ENCODE measurements at regions not wholly inside any gene's neighbourhood (a gene's known extent, or its start where the extent isn't known, plus 50 kb on each side); places are given as distances from the start of the nearest gene placed in this dataset.

GRCh38 chr10:9965341-9965740 lies 1052.3 kb upstream of the CELF2 start:
- DNase-seq (ENCODE audit: low read depth in 1 of 2, low spot score in 2 of 2), result no peak
- Histone ChIP-seq H3K9me3 (replicated peaks) (no peaks in the 10 kb centered on the region), H3K4me1 (replicated peaks) (no peaks in the 10 kb centered on the region), H3K27me3 (replicated peaks) (no peaks in the 10 kb centered on the region), H3K27ac (no peak overlapping the region), H3K4me3 (no peak overlapping the region), H3K36me3 (no peaks in the 10 kb centered on the region)

DNA sequence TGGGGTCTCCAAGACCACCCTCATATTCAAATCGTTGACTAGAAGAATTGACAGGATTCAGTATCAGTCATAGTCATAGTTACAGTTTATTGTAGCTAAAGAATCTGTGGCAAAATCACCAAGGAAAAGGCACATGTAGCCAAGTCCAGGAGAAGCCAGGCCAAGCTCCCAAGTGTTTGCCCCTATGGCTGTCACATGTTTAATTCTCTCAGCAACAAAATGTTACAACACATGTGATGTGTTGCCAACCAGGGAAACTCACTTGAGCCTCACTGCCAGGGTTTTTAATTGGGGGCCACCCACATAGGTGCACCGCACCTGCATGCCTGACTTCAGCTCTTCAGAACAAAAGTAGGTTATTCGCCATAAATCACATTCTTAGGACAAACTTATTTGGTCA lies 1030.9 kb upstream of the CELF2 start:
- H3K4me3 ChIP-seq, result no peak overlapping the region
- no peaks in the 10 kb centered on the region for H3K36me3 ChIP-seq
- H3K4me1 ChIP-seq (replicated peaks), result no peaks in the 10 kb centered on the region
- no peak for DNase-seq (ENCODE audit: low read depth in 1 of 2, low spot score in 2 of 2)
- H3K9me3 ChIP-seq (replicated peaks), result peaks cover 5% of the 10 kb centered on the region; the same call in 1 of the 2 replicates
- no peaks in the 10 kb centered on the region for H3K27me3 ChIP-seq (replicated peaks)
- no peak overlapping the region for H3K27ac ChIP-seq

DNA sequence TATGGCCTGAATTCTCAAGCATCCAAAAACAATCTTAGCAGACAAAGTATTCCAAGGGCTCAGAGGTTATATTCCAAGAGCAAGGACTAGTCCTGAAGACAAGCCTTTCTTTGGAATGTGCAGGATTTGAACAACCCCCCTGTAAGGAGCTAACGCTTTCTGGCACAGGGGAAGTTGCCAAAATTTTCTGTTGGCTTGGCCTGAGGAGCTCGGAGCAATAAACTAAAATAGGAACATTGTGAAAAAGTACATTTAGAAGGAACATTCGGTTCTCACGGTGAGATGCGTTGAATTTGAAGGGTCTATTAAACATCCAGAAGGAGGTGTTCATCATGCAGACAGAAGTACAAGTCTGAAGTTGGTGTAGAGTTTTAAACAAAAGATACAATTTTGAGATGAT lies 1030.5 kb upstream of the CELF2 start:
- no peaks in the 10 kb centered on the region for H3K36me3 ChIP-seq
- no peaks in the 10 kb centered on the region for H3K4me1 ChIP-seq (replicated peaks)
- H3K27ac ChIP-seq, result no peak overlapping the region
- no peaks in the 10 kb centered on the region for H3K27me3 ChIP-seq (replicated peaks)
- H3K4me3 ChIP-seq, result no peak overlapping the region
- H3K9me3 ChIP-seq (replicated peaks), result peaks cover 5% of the 10 kb centered on the region; the same call in 1 of the 2 replicates
- DNase-seq (ENCODE audit: low read depth in 1 of 2, low spot score in 2 of 2), result no peak

DNA sequence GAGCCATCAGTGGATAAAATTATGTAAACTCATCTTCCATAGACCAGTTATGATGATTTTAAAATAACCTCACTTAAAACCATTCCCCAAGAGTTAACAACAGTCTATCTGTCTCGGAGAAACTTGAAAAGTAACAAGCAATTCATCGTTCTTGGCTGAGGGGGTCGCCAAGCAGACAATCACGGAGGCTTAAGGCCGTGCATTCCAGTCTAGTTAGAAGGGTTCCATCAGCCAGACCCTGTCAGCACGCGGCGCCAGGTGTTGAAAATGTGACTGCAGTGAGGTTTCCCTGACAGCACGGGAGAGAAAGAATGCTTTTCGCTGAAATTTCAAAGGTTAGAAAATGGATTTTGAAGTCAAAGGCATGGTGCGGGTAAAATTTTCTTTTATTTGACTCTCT lies 1025.0 kb upstream of the CELF2 start:
- H3K36me3 ChIP-seq, result no peaks in the 10 kb centered on the region
- DNase-seq (ENCODE audit: low read depth in 1 of 2, low spot score in 2 of 2), result no peak
- no peaks in the 10 kb centered on the region; the same call in 1 of the 2 replicates for H3K9me3 ChIP-seq (replicated peaks)
- H3K4me3 ChIP-seq, result no peak overlapping the region
- H3K4me1 ChIP-seq (replicated peaks), result no peaks in the 10 kb centered on the region
- H3K27me3 ChIP-seq (replicated peaks), result no peaks in the 10 kb centered on the region
- no peak overlapping the region for H3K27ac ChIP-seq

- no peaks in the 10 kb centered on the region for H3K27me3 ChIP-seq (replicated peaks)
- H3K27ac ChIP-seq, result no peak overlapping the region
- no peak overlapping the region for H3K4me3 ChIP-seq
- no peaks in the 10 kb centered on the region for H3K4me1 ChIP-seq (replicated peaks)
- H3K36me3 ChIP-seq, result no peaks in the 10 kb centered on the region
- no peak for DNase-seq (ENCODE audit: low read depth in 1 of 2, low spot score in 2 of 2)
- H3K9me3 ChIP-seq (replicated peaks), result peaks cover 3% of the 10 kb centered on the region; the same call in 1 of the 2 replicates
Observed at GRCh38 chr10:9994131-9994530, 1023.5 kb upstream of the CELF2 start.

DNA sequence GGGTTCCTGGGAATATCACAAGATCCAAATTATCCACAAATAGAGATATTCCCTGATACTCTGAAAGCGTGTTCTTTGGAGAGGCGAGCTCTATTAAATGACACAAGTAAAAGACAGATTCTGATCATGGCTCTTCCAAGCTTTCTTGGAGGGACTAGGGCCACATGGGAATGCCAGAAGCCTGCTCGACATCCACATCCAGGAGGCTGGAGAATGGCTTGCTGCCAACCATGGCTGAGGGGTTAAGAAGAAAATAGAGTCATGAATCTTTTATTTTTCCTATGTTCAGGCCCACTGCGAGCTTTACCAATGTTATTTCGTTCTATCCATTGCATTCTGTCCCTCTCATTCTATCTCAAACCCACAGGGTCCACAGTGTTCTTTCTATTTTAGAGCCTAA lies 1018.0 kb upstream of the CELF2 start:
- H3K36me3 ChIP-seq, result no peaks in the 10 kb centered on the region
- no peak overlapping the region for H3K4me3 ChIP-seq
- H3K4me1 ChIP-seq (replicated peaks), result no peaks in the 10 kb centered on the region

DNA sequence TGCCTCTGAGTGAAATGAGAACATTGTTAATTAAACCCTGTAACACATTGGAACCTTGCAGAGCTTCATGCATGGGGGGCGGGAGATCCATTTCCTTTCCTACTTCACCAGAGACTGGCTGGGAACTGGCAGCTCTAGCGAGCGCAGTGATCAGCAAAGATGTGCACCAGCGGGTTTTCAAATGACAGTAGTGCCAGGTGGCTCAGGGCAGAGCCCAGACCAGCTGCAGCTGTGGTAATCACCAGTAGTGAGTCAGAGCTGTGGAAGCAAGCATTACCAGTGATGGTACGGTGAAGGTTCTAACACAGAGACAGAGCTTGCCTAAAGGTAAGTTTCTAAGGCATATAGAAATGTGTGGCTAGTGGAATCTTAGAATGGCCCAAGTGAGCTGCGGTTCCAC lies 1009.7 kb upstream of the CELF2 start:
- DNase-seq (ENCODE audit: low read depth in 1 of 2, low spot score in 2 of 2), result no peak
- H3K27ac ChIP-seq, result no peak overlapping the region
- no peaks in the 10 kb centered on the region for H3K27me3 ChIP-seq (replicated peaks)
- no peak overlapping the region for H3K4me3 ChIP-seq
- H3K9me3 ChIP-seq (replicated peaks), result peaks cover 12% of the 10 kb centered on the region
- H3K4me1 ChIP-seq (replicated peaks), result no peaks in the 10 kb centered on the region
- no peaks in the 10 kb centered on the region for H3K36me3 ChIP-seq

More for the DNA sequence above, 1018.0 kb upstream of the CELF2 start:
- Histone ChIP-seq H3K27me3 (replicated peaks) (no peaks in the 10 kb centered on the region), H3K27ac (no peak overlapping the region), H3K9me3 (replicated peaks) (peaks cover 11% of the 10 kb centered on the region)
- no peak for DNase-seq (ENCODE audit: low read depth in 1 of 2, low spot score in 2 of 2)

DNA sequence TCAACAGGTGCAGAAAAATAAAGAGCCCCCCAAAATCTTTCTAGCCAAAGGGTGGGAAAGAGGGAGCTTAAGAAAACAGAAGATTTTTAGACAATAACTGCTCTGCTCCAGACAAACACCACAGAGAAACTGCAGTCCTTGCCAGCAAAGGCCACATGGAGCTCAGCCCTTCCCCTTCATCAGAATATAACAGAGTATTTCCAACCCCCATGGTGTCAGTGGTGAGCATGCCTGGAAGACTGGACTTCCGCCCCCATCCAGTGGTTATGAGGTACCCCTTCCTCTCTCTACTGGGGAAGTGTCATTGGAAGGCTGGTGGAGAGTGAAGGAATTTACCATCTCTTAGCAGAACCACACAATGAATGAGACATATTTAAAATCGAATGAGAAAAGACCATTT lies 1007.3 kb upstream of the CELF2 start:
- no peaks in the 10 kb centered on the region for H3K27me3 ChIP-seq (replicated peaks)
- H3K4me1 ChIP-seq (replicated peaks), result no peaks in the 10 kb centered on the region
- H3K27ac ChIP-seq, result no peak overlapping the region
- DNase-seq (ENCODE audit: low read depth in 1 of 2, low spot score in 2 of 2), result no peak
- H3K4me3 ChIP-seq, result no peak overlapping the region
- peaks cover 8% of the 10 kb centered on the region for H3K9me3 ChIP-seq (replicated peaks)
- H3K36me3 ChIP-seq, result no peaks in the 10 kb centered on the region

GRCh38 chr10:10014846-10015245 lies 1002.8 kb upstream of the CELF2 start:
- H3K27ac ChIP-seq, result no peak overlapping the region
- H3K4me3 ChIP-seq, result no peak overlapping the region
- H3K4me1 ChIP-seq (replicated peaks), result no peaks in the 10 kb centered on the region
- H3K27me3 ChIP-seq (replicated peaks), result no peaks in the 10 kb centered on the region
- peaks cover 3% of the 10 kb centered on the region for H3K9me3 ChIP-seq (replicated peaks)
- no peak for DNase-seq (ENCODE audit: low read depth in 1 of 2, low spot score in 2 of 2)
- H3K36me3 ChIP-seq, result no peaks in the 10 kb centered on the region

DNA sequence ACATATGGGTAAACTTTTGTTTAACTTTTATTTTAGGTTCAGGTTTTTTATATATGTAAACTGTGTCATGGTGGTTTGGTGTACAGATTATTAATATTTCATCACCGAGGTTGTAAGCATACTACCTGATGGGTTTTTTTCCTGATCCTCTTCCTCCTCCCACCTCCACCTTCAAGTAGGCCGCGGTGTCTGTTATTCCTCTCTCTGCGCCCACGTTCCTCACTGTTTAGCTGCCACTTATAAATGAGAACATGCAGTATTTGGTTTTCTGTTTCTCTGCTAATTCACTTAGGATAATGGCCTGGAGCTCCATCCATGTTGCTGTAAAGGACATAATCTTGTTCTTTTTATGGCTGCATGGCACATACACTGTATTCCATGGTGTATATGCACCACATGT lies 1000.0 kb upstream of the CELF2 start:
- Histone ChIP-seq H3K27me3 (replicated peaks) (no peaks in the 10 kb centered on the region), H3K4me3 (no peak overlapping the region), H3K27ac (no peak overlapping the region)

DNA sequence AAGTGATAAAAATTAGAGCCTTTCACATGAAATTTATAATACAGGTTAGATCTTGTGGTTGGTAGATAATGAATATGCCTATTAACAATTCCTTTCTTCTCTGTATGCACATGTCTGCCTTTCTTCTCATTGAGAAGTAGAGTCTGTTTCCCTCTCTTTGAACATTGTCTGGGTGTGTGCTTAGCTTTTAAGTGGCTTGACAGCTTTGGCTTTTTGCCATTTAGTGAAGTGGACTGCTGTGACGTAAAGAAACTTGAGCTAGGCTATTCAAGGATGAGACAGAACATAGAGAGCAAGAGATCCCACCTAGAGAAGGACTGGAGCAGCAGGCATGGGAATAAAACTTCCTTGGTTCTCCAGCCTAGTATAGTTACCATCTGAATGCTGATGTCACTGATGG lies 996.7 kb upstream of the CELF2 start:
- Histone ChIP-seq H3K4me1 (replicated peaks) (no peaks in the 10 kb centered on the region), H3K9me3 (replicated peaks) (peaks cover 8% of the 10 kb centered on the region; the same call in 1 of the 2 replicates), H3K27ac (no peak overlapping the region), H3K27me3 (replicated peaks) (no peaks in the 10 kb centered on the region), H3K36me3 (no peaks in the 10 kb centered on the region), H3K4me3 (no peak overlapping the region)
- DNase-seq (ENCODE audit: low read depth in 1 of 2, low spot score in 2 of 2), result no peak

More for the DNA sequence above, 1000.0 kb upstream of the CELF2 start:
- DNase-seq (ENCODE audit: low read depth in 1 of 2, low spot score in 2 of 2), result no peak
- no peaks in the 10 kb centered on the region for H3K36me3 ChIP-seq
- peaks cover 8% of the 10 kb centered on the region; the same call in 1 of the 2 replicates for H3K9me3 ChIP-seq (replicated peaks)
- no peaks in the 10 kb centered on the region for H3K4me1 ChIP-seq (replicated peaks)

- no peak overlapping the region for H3K4me3 ChIP-seq
Observed at GRCh38 chr10:10032991-10033390, 984.7 kb upstream of the CELF2 start.

GRCh38 chr10:10038348-10038747 lies 979.3 kb upstream of the CELF2 start:
- Histone ChIP-seq H3K36me3 (no peaks in the 10 kb centered on the region), H3K4me1 (replicated peaks) (no peaks in the 10 kb centered on the region), H3K27me3 (replicated peaks) (no peaks in the 10 kb centered on the region), H3K4me3 (no peak overlapping the region), H3K27ac (no peak overlapping the region), H3K9me3 (replicated peaks) (no peaks in the 10 kb centered on the region; the same call in 1 of the 2 replicates)
- no peak for DNase-seq (ENCODE audit: low read depth in 1 of 2, low spot score in 2 of 2)

More at GRCh38 chr10:10032991-10033390, 984.7 kb upstream of the CELF2 start:
- H3K27ac ChIP-seq, result no peak overlapping the region
- H3K36me3 ChIP-seq, result no peaks in the 10 kb centered on the region
- no peaks in the 10 kb centered on the region for H3K4me1 ChIP-seq (replicated peaks)
- no peaks in the 10 kb centered on the region for H3K27me3 ChIP-seq (replicated peaks)
- H3K9me3 ChIP-seq (replicated peaks), result no peaks in the 10 kb centered on the region; the same call in 1 of the 2 replicates
- DNase-seq (ENCODE audit: low read depth in 1 of 2, low spot score in 2 of 2), result no peak

GRCh38 chr10:10039595-10039994 lies 978.1 kb upstream of the CELF2 start:
- no peaks in the 10 kb centered on the region for H3K4me1 ChIP-seq (replicated peaks)
- H3K27me3 ChIP-seq (replicated peaks), result no peaks in the 10 kb centered on the region
- no peaks in the 10 kb centered on the region; the same call in 1 of the 2 replicates for H3K9me3 ChIP-seq (replicated peaks)
- H3K4me3 ChIP-seq, result no peak overlapping the region
- H3K36me3 ChIP-seq, result no peaks in the 10 kb centered on the region
- H3K27ac ChIP-seq, result no peak overlapping the region
- no peak for DNase-seq (ENCODE audit: low read depth in 1 of 2, low spot score in 2 of 2)

DNA sequence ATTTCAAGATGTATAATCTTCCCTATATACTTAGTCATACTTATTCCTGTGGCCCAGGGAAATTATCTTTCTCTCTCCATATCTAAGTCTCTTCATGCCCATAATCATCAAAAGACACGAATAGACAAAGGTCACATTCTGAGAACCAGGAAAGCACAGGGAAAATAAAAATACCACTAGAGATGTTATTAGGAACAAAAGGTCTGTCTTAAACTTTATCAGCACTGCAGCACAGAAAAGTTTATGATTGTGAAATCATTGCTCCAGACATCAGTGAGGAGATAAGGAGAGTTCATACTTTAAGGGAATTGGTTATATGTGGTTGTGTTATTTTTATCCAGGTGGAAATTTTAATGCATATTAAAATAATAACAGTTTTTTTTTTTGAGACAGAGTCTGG lies 974.6 kb upstream of the CELF2 start:
- Histone ChIP-seq H3K9me3 (replicated peaks) (no peaks in the 10 kb centered on the region), H3K27ac (no peak overlapping the region), H3K4me3 (no peak overlapping the region), H3K36me3 (no peaks in the 10 kb centered on the region), H3K4me1 (replicated peaks) (no peaks in the 10 kb centered on the region), H3K27me3 (replicated peaks) (no peaks in the 10 kb centered on the region)
- no peak for DNase-seq (ENCODE audit: low read depth in 1 of 2, low spot score in 2 of 2)
